GM10266 (cell line): ENCODE measurements at regions not wholly inside any gene's neighbourhood (a gene's known extent, or its start where the extent isn't known, plus 50 kb on each side); places are given as distances from the start of the nearest gene placed in this dataset.

Source experiments
- DNase-seq: peaks from one replicate; pipeline ENCODE4 v3.0.0; 2012; ENCODE audit errors: extremely low spot score
- CTCF ChIP-seq: IDR thresholded peaks from 2 replicates; pipeline ENCODE4 v1.5.1; 2012; ENCODE audit warnings: mild to moderate bottlenecking, low read depth; ENCODE audit not compliant: control insufficient read depth, insufficient read depth; ENCODE audit errors: missing control alignments

- no peak for TF ChIP-seq CTCF
- DNase-seq: no peak
These were observed 195.0 kb downstream of the HGF start for GRCh38 chr7:81574723-81575326.

GRCh38 chr7:81573932-81574331 is 195.9 kb downstream of the HGF start:
- no peak for TF ChIP-seq CTCF

GRCh38 chr7:81573128-81573527 is 196.7 kb downstream of the HGF start:
- no peak for TF ChIP-seq CTCF
- no peak for DNase-seq

More at GRCh38 chr7:81573932-81574331, 195.9 kb downstream of the HGF start:
- DNase-seq: no peak

GRCh38 chr7:81562581-81562980 is 207.3 kb downstream of the HGF start:
- TF ChIP-seq CTCF: no peak

GRCh38 chr7:81560708-81561107 is 209.1 kb downstream of the HGF start:
- DNase-seq: no peak
- TF ChIP-seq CTCF: no peak

More at GRCh38 chr7:81562581-81562980, 207.3 kb downstream of the HGF start:
- no peak for DNase-seq

- no peak for DNase-seq
- no peak for TF ChIP-seq CTCF
These were observed 220.3 kb downstream of the HGF start for GRCh38 chr7:81549484-81550016.

- TF ChIP-seq CTCF: no peak
- no peak for DNase-seq
These were observed 234.9 kb downstream of the HGF start for GRCh38 chr7:81534996-81535395.
